ENCODE measurements at regions not wholly inside any gene's neighbourhood (a gene's known extent, or its start where the extent isn't known, plus 50 kb on each side); places are given as distances from the start of the nearest gene placed in this dataset.
"Not testable (repeated sequence)": the region's sequence is repeated elsewhere in the genome, so short reads cannot be mapped to it uniquely, and the experiment has no call there.

DNA sequence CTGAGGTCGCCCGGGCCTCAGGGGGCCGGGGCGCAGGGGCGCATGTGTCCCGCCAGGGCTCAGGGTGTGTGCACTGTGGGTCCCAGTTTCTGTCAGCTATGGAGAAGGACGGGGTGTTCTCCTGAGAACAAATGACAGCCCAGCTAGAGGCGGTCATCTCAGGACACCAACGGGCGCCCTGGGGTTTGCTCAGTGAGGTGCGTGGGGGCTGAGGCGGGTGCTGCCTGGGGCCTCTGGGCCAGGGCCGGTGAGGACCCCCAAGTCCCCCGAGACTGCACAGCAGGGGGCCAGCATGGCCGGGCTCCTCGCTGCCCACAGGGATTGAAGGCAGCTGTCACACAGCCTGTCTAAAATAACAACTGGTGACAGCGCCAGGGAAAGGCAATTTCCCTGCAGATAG is 808.8 kb upstream of the SOX11 start:
- no peak for DNase-seq

DNA sequence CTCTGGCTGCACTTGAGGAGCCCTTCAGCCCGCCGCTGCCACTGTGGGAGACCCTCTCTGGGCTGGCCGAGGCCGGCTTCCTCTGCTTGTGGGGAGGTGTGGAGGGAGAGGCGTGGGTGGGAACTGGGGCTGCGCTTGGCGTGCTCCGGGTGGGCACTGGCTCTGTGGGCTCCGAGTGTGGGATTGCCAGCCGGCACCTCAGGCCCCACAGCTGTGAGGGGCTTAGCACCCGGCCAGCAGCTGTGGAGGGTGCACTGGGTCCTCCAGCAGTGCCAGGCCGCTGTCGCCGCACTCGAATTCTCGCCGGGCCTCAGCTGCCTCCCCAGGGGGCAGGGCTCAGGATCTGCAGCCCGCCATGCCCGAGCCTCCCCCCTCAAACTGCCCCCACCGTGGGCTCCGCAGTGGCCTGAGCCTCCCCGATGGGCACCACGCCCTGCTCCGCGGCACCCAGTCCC is 808.0 kb upstream of the SOX11 start:
- DNase-seq, result no peak

DNA sequence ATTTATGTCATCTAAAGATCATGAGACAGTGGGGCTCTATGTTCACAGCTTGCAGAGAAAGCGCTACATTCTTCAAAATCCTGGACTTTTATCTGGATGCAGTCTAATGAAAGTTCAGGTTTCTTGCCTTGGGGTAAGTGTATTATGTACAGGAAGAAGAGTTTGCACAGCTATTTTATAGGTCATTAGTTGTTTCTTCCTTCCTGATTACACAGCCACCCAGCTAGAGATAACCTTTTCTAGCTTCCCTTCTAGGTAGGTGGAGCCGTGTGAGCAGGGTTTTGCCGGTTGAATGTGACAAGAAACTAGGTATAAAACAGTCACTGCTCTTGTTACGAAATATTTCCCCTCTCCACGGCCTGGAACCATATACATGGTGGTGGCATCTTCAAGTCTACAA is 800.8 kb upstream of the SOX11 start:
- no peak for DNase-seq

DNA sequence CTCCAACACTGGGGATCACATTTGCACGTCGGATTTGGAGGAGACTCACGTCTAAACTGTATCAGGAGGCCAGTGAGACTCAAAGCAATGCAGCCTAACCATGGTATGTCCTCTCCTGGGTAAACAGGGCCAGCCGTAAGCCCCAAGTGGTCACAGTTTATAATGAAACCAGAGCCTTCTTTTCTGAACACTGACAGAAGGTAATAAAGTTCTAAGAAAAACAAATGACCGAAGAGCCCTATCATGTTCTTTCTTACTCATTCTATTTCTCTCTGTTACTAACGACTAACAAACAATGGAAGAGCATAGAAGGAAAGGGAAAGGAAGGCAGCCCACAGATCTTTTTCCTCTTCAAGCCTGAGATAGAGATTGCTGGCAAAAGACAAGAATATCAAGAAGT is 796.8 kb upstream of the SOX11 start:
- no peak for DNase-seq

DNA sequence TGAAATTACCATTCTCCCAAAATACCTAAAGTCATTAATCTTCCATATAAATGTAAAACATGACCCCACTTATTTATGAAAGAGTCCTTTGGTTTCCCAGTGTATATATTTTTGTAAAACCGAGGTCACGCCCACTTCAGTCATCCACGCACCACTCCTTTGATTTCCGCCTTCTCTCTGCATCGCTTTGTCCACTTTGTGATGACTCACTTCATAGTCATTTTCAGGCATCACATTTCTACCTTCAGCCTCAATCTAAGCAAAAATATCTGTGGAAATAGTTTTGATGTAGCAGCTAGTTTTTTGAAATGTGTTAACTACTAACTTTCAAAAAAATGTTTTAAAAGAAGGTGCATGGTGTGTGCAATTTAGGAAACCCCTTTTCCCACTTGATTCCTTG is 793.5 kb upstream of the SOX11 start:
- DNase-seq, result no peak

DNA sequence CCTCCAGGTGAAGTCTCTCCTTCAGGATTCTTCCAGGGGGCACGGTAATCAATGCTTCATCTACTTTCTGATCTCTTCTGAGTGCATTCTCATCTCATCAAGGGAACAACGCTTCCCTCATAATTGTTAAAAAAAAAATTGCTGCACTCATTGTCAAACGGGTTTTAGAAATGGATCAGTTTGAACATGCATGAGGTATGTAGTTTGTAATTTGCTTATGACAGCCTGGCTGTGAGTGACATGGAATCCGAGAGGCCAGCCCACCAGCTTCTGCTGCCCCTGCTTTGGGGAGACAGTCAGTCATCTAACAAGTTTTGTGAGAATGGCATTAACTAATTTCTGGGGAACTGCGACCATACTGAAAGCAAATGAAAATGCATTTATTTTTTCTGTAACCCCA is 791.9 kb upstream of the SOX11 start:
- no peak for DNase-seq

DNA sequence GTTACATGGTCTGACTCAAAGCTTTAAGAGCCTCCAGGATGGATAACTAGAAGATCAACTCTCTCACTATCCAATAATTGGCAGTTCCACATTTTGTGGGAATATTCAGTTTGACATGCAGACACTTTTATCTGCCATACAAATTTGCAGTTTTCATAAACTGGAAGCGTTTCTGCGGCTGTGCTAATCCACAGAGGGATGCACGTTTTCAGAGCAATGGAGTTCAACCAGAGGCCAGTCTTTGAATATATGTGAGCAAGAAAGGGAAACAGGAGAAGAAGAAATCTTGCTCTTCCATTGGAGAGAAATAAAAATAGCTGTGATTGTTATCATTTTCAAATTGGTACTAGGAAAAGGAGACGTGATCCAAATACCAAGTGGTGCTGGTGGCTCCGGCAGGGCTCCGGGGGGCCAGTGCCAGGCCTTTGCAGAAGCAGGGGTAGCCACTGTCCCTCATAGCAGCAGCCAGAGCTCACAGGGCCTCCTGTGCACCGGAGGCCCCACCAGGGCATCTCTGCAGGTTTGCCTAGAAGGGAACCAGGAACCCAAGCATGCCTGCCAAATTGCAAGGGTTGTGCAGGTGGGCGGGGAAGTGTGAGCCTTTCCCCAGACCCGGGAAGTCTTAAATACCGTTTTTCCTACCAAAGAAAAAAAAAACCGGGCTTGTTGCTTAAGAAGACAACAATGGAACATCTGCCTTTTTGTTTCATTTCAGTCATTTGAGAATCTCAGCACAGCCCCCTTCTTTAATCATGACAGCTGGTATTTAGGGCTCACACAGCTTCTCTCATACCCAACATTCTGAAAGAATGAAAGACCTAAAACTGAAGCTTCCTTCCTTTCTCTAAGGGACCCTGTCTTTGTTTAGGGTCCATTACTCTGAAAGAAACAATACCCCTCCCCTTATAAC is 791.1 kb upstream of the SOX11 start:
- no peak for DNase-seq

DNA sequence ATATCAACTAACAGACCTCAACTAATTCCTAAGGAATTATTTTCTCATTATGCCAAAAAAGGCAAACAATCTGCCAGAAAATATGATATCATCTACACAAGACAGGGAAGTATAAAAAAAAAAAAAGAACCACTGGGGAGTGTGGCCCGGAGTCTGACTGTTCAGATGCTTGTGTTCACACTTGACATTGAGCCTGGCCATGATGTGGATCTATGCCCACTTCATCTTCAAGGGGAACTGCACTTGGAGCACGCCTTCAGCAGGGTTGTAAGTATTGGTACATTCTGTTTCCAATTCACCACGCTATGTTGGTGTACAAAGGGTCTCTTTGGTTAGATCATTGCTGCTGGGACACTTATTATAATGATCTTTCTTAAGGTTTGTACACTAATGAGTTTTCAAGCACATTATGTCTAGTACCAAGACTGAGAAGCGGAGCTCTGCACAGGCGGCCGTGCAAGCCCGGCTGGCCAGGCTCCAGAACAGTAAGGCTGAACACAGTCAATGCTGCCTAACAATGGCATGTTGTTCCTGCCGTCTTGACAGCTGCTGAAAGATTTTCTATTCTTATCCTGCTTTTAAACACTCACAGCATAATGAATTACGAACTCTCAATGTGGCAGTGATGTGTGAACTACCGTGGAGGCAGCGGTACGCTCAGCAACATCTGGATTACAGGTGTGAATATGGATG is 788.4 kb upstream of the SOX11 start:
- no peak for DNase-seq

DNA sequence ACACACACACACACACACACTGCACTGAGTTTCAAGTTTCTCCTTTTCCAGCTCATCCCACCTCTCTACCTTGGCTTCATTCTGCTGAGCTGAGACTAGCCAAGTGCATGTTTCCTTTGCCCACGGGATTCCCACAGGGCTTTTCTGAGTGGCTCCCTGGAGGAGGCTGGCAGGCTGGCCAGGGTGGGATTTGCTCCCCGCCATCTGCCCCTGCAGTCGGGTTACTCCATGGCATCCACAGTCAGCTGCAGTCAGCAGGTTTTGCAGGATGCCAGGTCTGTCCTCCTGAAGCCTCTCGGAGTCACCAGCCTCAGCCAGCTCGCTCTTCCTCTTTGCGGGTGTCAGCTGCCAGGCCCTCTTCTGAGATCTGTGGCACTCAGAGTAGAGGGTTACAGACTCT is 783.7 kb upstream of the SOX11 start:
- no peak for DNase-seq

DNA sequence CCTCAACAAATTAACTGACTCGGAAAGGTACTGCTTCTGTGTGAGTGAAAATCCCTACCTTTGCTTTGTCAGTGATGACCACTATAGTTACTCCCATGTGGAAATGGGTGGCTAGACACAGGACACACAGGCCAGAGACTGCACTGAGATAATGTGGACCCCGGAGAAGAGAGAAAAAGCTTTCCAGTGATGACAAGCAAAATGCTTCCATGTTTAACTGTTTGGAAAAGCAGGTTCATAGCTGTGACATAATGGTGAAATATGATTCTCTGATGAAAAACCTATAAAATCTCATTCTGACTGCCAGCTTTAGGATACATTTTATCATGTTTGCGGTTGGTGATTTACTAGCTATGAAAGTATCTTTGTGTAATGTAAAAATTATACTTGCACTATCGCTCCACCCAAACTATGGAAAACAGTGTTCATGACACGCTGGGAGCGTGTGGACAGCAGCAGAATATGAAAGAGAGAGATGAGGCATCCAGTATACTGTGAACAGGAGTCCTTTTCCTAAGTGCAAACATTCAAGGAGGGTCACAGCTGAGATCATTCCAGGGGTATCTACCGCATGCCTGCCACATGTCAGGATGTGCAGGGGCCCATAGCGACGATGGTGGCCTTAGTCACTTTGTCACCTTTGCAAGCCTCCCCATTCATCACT is 782.7 kb upstream of the SOX11 start:
- no peak for DNase-seq

DNA sequence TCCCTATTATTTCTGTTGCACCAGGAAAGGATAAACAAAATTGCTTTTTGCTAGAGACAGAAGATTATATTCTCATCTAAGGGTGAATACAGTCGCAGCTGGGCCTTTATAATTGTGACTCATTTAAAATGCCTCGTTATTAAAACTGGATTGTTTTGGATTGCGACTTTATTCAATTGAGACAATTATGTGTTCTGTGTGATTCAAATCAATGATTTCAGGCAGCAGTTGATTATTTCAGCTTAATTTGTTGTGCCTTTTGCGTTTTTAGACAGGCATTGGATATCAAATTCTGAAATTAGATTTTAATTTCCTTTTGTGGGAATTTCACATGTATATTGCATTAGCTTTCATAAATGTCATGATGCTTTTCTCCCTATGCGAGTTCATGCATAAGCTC is 778.1 kb upstream of the SOX11 start:
- no peak for DNase-seq

DNA sequence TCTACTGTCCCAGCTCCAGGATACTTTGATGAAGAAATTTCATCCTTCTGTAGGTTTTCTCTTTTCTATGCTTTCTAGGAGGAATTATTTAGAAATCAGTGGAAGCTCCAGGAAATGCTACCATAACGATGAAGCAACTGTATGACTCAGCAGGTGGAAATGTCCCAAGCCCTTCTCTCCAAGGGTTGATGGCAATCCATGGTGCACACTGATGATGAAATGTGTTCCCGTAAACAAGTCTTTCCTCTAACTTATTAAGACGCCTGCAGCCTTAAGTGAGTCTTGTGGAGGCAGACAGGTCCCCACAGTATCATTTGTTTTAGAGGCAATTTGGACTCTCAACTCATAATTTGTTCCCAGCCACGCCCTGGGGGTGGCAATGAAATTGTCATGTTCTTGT is 777.6 kb upstream of the SOX11 start:
- DNase-seq, result no peak

DNA sequence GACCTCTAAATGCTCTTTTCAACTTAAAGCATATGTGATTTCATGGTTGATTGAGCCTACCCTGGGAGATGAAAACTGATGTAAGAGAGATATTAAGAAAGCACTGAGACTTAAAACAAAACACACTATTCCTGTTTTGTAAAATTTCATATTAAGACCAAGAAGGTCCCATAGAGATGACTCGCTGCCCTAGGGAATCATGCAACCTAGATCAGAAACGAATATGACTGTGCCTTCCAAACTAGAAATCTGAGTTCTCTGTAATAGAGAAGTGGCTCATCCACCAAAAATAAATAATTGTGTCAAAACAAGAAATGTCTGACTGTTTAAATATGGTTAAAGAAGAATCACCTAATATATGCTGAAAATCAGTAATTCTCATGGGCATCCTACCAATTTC is 776.8 kb upstream of the SOX11 start:
- no peak for DNase-seq

DNA sequence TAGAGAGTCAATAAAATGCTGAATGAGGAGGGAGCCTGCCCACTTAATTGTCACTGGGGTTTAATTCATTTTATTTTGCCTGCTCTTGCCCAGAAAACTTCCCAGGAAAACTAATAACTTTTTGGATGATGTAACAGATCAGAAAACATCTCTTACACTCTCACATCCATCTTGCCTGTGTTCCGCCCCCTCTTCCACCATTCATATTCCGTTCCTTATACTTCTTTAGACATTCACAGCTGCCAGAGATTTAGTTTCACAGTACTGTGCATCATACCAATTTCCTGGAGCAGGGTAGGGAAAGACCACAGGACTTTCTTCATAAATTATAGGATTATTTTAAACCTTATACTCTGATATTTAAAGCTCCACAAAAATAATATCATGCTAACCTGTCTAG is 776.1 kb upstream of the SOX11 start:
- no peak for DNase-seq

DNA sequence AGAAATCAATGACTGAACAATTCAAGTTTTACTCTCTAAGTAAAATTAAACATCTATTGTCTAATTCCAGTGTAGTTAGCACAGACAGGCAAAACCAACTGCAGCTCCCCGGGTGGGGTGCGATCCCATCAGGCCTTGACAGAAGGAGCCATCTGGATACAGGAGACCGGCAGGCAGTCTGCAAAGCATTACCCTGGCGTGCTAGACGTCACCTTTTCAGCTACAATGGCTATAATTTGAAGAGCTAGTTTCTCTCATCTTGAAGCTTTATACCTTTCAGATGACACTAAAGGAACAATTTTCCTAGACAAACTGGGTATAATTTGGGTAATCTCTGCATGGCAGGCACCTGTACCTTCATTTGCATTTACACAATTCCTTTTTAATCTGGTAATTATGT is 761.5 kb upstream of the SOX11 start:
- DNase-seq, result no peak

DNA sequence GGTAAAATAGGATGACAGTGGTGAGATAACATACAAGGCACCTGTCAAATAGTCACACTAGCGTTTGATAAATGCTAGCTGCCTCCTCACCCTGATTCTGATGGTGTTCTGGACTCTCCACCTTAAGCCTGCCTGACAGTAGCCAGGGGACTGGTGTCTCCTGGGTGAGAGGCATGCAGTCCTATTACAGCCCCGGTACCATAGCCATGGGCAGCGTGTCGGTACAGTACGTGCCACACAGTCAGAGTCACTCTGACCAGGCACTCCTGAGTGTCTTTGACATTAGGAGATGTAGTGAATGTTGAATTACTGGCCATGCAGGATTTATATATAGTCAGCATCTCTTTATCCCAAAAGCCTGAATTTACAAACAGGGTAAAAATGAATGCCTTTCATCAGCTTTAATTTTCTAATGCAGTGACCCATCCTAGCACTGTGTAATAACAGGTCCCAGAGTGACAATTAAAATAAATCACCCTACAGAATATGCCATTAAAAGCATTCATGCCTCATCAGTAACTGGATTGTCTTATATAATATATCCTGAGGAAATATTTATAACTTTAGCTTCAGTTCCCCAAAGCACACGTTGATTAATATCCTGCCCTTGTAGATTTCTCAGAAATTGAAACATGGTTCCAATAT is 760.3 kb upstream of the SOX11 start:
- no peak for DNase-seq

DNA sequence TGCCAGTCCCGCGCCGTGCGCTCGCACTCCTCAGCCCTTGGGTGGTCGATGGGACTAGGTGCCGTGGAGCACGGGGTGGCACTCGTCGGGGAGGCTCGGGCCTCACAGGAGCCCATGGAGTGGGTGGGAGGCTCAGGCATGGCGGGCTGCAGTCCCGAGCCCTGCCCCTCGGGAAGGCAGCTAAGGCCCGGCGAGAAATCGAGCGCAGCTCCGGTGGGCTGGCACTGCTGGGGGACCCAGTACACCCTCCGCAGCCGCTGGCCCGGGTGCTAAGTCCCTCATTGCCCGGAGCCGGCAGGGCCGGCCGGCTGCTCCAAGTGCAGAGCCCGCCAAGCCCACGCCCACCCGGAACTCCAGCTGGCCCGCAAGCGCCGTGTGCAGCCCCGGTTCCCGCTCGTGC is 756.9 kb upstream of the SOX11 start:
- not testable (repeated sequence) for DNase-seq

DNA sequence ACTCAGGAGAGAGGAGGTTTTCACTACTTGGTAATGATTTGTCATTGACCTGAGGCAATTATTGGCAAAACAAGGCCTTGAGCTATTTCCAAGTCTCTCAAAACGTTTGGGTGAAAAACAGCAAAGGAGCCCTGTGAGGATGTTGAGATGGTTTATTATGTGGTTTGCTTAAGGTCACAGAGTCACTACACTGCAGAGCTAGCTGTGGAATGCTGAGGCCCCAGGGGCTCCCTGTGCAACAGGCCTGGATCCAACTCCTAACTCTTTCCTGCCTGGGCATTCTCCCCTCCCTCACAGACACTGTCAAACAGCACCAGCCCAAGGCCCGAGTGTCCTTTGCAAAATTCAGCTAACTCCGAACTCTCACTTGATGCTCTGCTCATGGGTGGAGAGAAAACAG is 754.6 kb upstream of the SOX11 start:
- DNase-seq, result no peak

DNA sequence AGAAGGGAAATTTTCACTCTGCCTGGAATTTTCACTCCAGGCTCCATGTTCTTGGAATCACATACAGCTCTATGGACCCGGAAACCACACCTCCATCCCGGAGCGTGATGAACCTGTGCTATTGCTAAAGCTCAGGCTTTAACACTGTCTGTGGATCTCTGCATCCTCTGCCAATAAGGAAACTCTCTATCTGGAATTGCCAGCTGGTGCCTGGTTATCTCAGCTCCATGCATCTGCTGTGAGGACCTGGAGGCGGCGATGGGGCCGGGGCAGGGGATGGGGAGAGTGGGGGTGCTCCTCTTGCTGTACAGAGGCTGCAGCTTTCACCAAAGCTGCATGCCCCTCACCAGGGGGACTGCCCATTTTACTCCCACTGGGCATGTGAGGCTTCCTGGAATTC is 754.0 kb upstream of the SOX11 start:
- DNase-seq, result no peak

DNA sequence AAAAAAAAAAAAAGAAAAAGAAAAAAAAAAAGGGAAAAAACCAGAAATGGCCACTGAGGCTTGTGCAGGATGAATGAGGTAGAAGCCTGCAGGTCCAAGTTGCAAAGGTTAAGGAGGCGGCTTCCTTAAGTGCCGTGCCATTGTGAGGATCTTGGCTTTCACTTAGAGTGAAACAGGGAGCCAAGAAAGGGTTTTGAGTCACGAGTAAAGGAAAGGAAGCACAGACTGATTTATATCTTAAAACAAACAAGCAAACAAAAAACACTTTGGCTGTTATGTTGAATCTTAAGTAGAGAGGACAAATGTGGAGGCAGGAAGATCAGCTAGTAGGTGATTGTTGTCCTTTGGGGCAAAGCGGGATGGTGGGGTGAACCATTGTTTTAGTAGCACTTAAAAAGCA is 749.7 kb upstream of the SOX11 start:
- no peak for DNase-seq

DNA sequence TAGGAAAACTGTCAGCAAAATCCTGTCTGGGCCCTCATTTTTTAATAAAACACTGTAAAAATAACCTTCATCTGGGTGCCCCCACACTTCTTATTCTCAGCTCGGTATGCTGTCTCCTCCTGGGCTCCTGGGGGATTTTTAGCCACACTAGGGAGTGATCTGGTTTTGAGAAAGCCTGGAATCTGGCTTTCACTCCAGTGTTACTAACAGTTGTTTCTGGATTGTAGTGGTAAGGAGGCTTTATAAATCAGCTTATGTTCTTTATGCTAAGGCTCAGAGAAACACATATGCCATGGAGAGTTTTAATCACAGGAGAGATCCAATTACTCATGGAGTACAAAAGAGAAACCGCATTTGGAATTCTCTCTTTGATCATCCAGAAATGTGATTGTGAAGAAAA is 744.3 kb upstream of the SOX11 start:
- no peak for DNase-seq

DNA sequence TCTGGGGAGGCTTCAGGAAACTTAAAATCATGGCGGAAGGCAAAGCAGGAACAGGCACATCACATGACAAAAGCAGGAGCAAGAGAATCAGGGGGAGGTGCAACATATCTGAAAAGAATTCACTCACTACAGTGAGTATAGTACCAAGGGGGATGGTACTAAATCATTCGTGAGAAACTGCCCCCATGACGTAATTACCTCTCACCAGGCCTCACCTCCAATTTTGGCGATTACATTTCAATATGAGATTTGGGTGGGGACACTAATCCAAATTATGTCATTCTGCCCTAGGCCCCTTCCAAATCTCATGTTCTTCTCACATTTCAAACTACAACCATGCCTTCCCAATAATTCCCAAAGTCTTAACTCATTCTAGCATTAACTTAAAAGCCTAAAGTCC is 740.8 kb upstream of the SOX11 start:
- DNase-seq, result no peak

DNA sequence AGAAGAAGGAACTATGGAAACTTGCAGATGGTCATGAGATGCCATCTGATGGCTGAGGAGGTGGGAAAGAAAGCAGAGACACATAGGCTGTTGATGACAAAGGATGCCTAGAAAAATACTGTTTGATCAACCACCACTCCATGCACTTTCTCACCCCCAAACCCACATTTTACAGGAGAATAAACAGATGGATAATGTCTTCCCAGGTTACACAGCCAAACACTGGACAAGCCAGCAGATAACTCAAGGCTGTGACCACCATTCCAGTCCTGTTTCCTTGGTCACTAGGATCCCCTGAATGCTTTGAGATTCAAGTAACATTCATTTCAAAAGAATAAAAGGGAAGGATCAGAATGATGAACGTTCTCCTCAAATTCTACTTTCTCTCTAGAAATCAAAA is 733.0 kb upstream of the SOX11 start:
- DNase-seq, result no peak

Measured in inflammatory macrophage treated with lipopolysaccharide for 1 hour (primary cell).